Transverse colon (tissue), 4 donors: ENCODE measurements at regions not wholly inside any gene's neighbourhood (a gene's known extent, or its start where the extent isn't known, plus 50 kb on each side); places are given as distances from the start of the nearest gene placed in this dataset.

Experiments used
- POLR2A ChIP-seq: fragments of 450-650 bp; IDR thresholded peaks from one replicate; pipeline ENCODE4 v1.6.1; 2016; ENCODE audit warnings: antibody characterized with exemption, mild to moderate bottlenecking, moderate library complexity
- POLR2AphosphoS5 ChIP-seq, 3 donors: sonication (generic); formaldehyde crosslinking; IDR thresholded peaks; one replicate each; pipeline ENCODE4 v1.6.1; 2016; ENCODE audit warnings: antibody characterized with exemption in 3 of 3
- TF ChIP-seq, protein P1 (sequence below), 5 experiments: fragments of 200-600 bp in 3 of 5; fragments of 450-650 bp in 2 of 5; sonication (generic) in 3 of 5; IDR thresholded peaks; 1 replicate in 2 of 5; 2 replicates in 3 of 5; pipeline ENCODE4 v1.5.1; 2016 to 2017; ENCODE audit warnings: antibody characterized with exemption in 5 of 5, inconsistent platforms in 3 of 5, mild to moderate bottlenecking in 2 of 5, moderate library complexity in 1 of 5

DNA sequence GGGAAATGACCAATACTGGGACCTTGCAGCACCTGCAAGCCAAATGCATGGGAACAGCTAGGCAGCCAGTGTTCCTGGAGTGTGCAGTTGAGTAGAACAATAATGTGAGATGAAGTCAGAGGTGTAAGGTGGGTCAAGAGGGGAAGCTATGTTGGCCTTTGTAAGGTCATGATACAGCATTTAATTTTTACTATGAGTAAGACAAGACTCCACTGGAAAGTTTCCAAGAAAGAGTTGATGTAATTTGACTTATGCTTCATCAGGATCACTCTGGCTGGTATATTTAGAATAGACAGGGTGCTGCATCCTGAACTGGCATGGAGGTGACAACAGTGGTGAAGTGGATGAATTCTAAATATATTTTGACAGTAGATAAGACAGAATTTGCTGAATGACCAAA, 744.8 kb downstream of the KCTD16 start:
- TF ChIP-seq, protein P1, sequence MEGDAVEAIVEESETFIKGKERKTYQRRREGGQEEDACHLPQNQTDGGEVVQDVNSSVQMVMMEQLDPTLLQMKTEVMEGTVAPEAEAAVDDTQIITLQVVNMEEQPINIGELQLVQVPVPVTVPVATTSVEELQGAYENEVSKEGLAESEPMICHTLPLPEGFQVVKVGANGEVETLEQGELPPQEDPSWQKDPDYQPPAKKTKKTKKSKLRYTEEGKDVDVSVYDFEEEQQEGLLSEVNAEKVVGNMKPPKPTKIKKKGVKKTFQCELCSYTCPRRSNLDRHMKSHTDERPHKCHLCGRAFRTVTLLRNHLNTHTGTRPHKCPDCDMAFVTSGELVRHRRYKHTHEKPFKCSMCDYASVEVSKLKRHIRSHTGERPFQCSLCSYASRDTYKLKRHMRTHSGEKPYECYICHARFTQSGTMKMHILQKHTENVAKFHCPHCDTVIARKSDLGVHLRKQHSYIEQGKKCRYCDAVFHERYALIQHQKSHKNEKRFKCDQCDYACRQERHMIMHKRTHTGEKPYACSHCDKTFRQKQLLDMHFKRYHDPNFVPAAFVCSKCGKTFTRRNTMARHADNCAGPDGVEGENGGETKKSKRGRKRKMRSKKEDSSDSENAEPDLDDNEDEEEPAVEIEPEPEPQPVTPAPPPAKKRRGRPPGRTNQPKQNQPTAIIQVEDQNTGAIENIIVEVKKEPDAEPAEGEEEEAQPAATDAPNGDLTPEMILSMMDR (IDR thresholded peaks at IDR 0.05) = no peak
- TF ChIP-seq POLR2AphosphoS5 (IDR thresholded peaks at IDR 0.05) = no peak
- no peak for TF ChIP-seq POLR2A
